Osteoblast (primary cell): ENCODE measurements at regions not wholly inside any gene's neighbourhood (a gene's known extent, or its start where the extent isn't known, plus 50 kb on each side); places are given as distances from the start of the nearest gene placed in this dataset.

Experiments used
- DNase-seq: peaks from one replicate; pipeline ENCODE4 v3.0.0; 2011; ENCODE audit warnings: low spot score, mixed read lengths; ENCODE audit not compliant: insufficient read length; ENCODE audit errors: missing footprints
- H2AFZ ChIP-seq: 2 replicates; pipeline ENCODE4 v1.6.0; 2011; ENCODE audit warnings: mild to moderate bottlenecking, low read length
- H3K27ac ChIP-seq: 2 replicates; pipeline ENCODE4 v1.5.1; 2011; ENCODE audit warnings: mild to moderate bottlenecking, low read depth, low read length, moderate library complexity
- H3K27me3 ChIP-seq: 2 replicates; pipeline ENCODE4 v1.6.0; 2012; ENCODE audit warnings: mild to moderate bottlenecking, control low read depth, inconsistent platforms, low read length, moderate library complexity; ENCODE audit not compliant: insufficient read depth
- H3K36me3 ChIP-seq: 2 replicates; pipeline ENCODE4 v1.5.1; 2011; ENCODE audit warnings: mild to moderate bottlenecking, low read length, control low read depth, moderate library complexity; ENCODE audit not compliant: insufficient read depth
- H3K4me1 ChIP-seq: 2 replicates; pipeline ENCODE4 v1.5.1; 2011; ENCODE audit warnings: mild to moderate bottlenecking, low read length, control low read depth, moderate library complexity; ENCODE audit not compliant: insufficient read depth
- H3K4me2 ChIP-seq: 2 replicates; pipeline ENCODE4 v1.6.0; 2011; ENCODE audit warnings: mild to moderate bottlenecking, low read length; ENCODE audit not compliant: insufficient read depth
- H3K4me3 ChIP-seq: fragments of 200-600 bp; sonication (generic); 3 replicates; pipeline ENCODE4 v1.5.1; 2012; ENCODE audit warnings: mild to moderate bottlenecking, low read length, inconsistent platforms; ENCODE audit not compliant: insufficient read depth
- H3K79me2 ChIP-seq: 2 replicates; pipeline ENCODE4 v1.6.0; 2012; ENCODE audit warnings: mild to moderate bottlenecking, low read length, control low read depth, inconsistent platforms; ENCODE audit not compliant: insufficient read depth
- H3K9me3 ChIP-seq: 2 replicates; pipeline ENCODE4 v1.5.1; 2011; ENCODE audit warnings: low read depth, low read length, control low read depth
- H4K20me1 ChIP-seq: 2 replicates; pipeline ENCODE4 v1.6.0; 2012; ENCODE audit warnings: mild to moderate bottlenecking, low read length, control low read depth; ENCODE audit not compliant: insufficient read depth
- TF ChIP-seq, protein P1 (sequence below): IDR thresholded peaks from 2 replicates; pipeline ENCODE4 v1.5.1; 2011; ENCODE audit warnings: mild to moderate bottlenecking, low read depth, low read length, moderate library complexity; ENCODE audit errors: extremely low read depth

DNA sequence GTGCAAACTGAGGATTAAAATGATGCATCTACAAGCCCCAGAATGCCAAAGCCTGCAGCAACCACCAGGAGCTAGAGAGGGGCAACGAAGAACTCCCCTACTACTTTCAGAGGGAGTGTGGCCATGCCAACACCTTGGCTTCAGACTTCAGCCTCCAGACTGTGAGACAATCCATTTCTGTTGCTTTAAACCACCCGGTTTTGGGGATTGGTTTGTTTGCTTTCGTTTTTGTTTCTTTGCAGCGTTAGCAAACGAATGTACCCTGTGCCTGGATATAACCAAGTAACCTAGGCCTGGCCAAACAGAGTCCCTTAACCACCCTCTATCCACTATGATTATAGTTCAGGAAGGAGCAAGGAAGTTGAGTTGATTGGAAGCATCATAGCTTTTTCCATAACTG lies 171.2 kb upstream of the NCK2 start:
- Histone ChIP-seq H2AFZ (peak overlapping the region; percentile 40), H3K4me1 (peaks cover 8% of the 10 kb centered on the region), H3K27me3 (peaks cover 5% of the 10 kb centered on the region), H3K9me3 (no peaks in the 10 kb centered on the region), H3K79me2 (no peaks in the 10 kb centered on the region), H3K36me3 (no peaks in the 10 kb centered on the region), H4K20me1 (no peaks in the 10 kb centered on the region), H3K4me2 (peak overlapping the region; percentile 62), H3K4me3 (no peak overlapping the region), H3K27ac (no peak overlapping the region)
- DNase-seq = no peak
- TF ChIP-seq, protein P1, sequence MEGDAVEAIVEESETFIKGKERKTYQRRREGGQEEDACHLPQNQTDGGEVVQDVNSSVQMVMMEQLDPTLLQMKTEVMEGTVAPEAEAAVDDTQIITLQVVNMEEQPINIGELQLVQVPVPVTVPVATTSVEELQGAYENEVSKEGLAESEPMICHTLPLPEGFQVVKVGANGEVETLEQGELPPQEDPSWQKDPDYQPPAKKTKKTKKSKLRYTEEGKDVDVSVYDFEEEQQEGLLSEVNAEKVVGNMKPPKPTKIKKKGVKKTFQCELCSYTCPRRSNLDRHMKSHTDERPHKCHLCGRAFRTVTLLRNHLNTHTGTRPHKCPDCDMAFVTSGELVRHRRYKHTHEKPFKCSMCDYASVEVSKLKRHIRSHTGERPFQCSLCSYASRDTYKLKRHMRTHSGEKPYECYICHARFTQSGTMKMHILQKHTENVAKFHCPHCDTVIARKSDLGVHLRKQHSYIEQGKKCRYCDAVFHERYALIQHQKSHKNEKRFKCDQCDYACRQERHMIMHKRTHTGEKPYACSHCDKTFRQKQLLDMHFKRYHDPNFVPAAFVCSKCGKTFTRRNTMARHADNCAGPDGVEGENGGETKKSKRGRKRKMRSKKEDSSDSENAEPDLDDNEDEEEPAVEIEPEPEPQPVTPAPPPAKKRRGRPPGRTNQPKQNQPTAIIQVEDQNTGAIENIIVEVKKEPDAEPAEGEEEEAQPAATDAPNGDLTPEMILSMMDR = no peak

DNA sequence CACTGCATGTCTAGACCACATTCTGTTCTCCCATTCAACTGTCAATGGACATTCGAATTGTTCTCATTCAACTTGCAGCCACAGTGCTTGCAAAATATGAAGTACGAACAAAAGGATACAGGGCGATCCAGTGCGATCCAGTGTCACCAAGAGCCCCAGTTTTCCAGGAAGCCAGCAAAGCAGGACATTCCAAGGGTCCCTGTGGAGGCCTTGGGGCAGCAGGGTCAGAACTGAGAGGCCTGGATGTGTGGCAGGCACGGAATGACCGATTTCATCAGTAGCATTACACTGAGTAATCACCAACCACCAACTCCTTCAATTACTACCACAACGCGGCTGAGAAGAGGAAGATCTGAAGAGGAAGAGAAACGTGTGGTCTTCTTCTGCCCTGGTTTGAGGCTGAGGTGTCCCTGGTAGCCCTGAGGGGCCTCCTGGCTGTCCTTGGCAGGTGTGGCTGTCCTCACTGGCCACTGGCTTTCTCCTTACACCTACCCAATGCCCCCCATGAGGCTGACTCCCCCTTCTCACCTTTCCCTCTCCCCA lies 172.7 kb upstream of the FHL2 start:
- H2AFZ ChIP-seq = no peak overlapping the region
- TF ChIP-seq, protein P1 = no peak
- H3K27me3 ChIP-seq = peaks cover 7% of the 10 kb centered on the region
- no peaks in the 10 kb centered on the region for H4K20me1 ChIP-seq
- H3K27ac ChIP-seq = no peak overlapping the region
- no peaks in the 10 kb centered on the region for H3K9me3 ChIP-seq
- no peaks in the 10 kb centered on the region for H3K36me3 ChIP-seq
- no peak overlapping the region for H3K4me3 ChIP-seq
- DNase-seq = no peak
- H3K79me2 ChIP-seq = no peaks in the 10 kb centered on the region
- H3K4me2 ChIP-seq = no peak overlapping the region
- peaks cover 10% of the 10 kb centered on the region for H3K4me1 ChIP-seq

DNA sequence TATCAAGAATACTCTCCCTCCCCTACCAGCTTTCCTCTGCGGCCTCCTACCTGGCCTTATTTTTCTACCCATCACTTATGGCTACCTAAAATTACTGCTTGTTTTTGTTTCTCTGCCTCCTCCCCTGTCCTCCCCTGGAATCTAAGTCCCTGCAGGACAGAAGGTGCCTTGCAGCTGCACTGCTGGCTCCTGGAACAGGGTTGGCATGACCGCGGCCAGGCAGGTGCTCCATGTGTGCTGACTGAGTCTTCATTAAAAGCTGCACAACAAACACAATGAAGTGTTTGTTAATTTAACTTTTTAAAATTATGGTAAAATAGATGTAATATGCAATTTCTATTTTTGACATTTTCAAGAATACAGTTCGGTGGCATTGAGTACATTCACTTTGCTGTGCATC lies 171.9 kb upstream of the FHL2 start:
- Histone ChIP-seq H2AFZ (no peak overlapping the region), H4K20me1 (no peaks in the 10 kb centered on the region), H3K9me3 (no peaks in the 10 kb centered on the region), H3K27me3 (peaks cover 13% of the 10 kb centered on the region), H3K4me2 (no peak overlapping the region), H3K4me3 (no peak overlapping the region), H3K79me2 (no peaks in the 10 kb centered on the region), H3K27ac (no peak overlapping the region), H3K4me1 (peaks cover 10% of the 10 kb centered on the region), H3K36me3 (no peaks in the 10 kb centered on the region)
- TF ChIP-seq, protein P1 = no peak
- no peak for DNase-seq

DNA sequence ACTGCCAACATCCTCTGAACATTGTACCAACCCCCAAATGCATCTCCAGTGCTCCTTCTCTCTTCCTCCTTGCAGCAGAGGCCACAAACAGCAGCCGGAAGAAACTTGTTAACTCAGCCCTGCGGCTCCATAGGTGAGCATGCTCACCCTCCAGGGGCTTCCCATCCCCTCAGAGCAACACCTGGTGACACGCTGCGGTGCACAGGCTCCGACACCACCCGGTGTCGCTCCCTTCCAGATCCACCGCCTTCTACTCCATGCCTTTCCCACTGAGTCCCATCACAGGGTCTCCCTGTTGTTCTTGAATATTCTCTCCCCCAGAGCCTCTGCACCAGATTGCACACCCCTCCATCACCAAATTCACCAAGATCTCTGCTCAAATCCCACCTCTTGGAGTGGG lies 171.5 kb upstream of the FHL2 start:
- Histone ChIP-seq H3K27ac (no peak overlapping the region), H3K27me3 (peaks cover 13% of the 10 kb centered on the region), H3K79me2 (no peaks in the 10 kb centered on the region), H3K4me3 (no peak overlapping the region), H3K9me3 (no peaks in the 10 kb centered on the region), H4K20me1 (no peaks in the 10 kb centered on the region), H3K4me2 (no peak overlapping the region), H2AFZ (no peak overlapping the region), H3K36me3 (no peaks in the 10 kb centered on the region), H3K4me1 (peaks cover 10% of the 10 kb centered on the region)
- TF ChIP-seq, protein P1 = no peak
- no peak for DNase-seq
